Islet precursor cell (in vitro differentiated cells): ENCODE measurements at regions not wholly inside any gene's neighbourhood (a gene's known extent, or its start where the extent isn't known, plus 50 kb on each side); places are given as distances from the start of the nearest gene placed in this dataset.
A peak's percentile ranks its signal among the peaks of the same experiment; 100 is the strongest.

ENCODE experiments used
- DNase-seq: peaks from one replicate; pipeline ENCODE4 v3.0.0-alpha.2; 2018

- peak; percentile 37 for DNase-seq
Measured at GRCh38 chr11:112882494-112883381, 78.5 kb upstream of the NCAM1 start.

- peak; percentile 16 for DNase-seq
Measured at GRCh38 chr11:112884012-112884767, 77.0 kb upstream of the NCAM1 start.

- peak; percentile 23 for DNase-seq
Measured at GRCh38 chr11:112885744-112886433, 75.3 kb upstream of the NCAM1 start.

GRCh38 chr11:112886434-112887370 lies 74.5 kb upstream of the NCAM1 start:
- DNase-seq: peak; percentile 22

- no peak for DNase-seq
Measured at GRCh38 chr11:112889446-112889845, 71.8 kb upstream of the NCAM1 start.

GRCh38 chr11:112899235-112900006 lies 61.8 kb upstream of the NCAM1 start:
- DNase-seq: no peak

GRCh38 chr11:112901924-112902323 lies 59.3 kb upstream of the NCAM1 start:
- DNase-seq: no peak

GRCh38 chr11:112902361-112903011 lies 58.7 kb upstream of the NCAM1 start:
- no peak for DNase-seq

- DNase-seq: no peak
Measured at GRCh38 chr11:112903340-112903739, 57.9 kb upstream of the NCAM1 start.

GRCh38 chr11:112911124-112911523 lies 50.1 kb upstream of the NCAM1 start:
- DNase-seq: no peak
